Activated CD4-positive, alpha-beta T cell treated with anti-CD3 and anti-CD28 coated beads, Interleukin-2, Interleukin-4, amounts not matched to agents 100 ng/mL and 50 ng/mL, durations not matched to agents 16 hours and 8 hours (primary cell): ENCODE measurements at regions not wholly inside any gene's neighbourhood (a gene's known extent, or its start where the extent isn't known, plus 50 kb on each side); places are given as distances from the start of the nearest gene placed in this dataset.
"Not testable (repeated sequence)": the region's sequence is repeated elsewhere in the genome, so short reads cannot be mapped to it uniquely, and the experiment has no call there.

Experiments
- DNase-seq: peaks from one replicate; pipeline ENCODE4 v3.0.0-alpha.2; 2020; ENCODE audit warnings: low spot score

DNA sequence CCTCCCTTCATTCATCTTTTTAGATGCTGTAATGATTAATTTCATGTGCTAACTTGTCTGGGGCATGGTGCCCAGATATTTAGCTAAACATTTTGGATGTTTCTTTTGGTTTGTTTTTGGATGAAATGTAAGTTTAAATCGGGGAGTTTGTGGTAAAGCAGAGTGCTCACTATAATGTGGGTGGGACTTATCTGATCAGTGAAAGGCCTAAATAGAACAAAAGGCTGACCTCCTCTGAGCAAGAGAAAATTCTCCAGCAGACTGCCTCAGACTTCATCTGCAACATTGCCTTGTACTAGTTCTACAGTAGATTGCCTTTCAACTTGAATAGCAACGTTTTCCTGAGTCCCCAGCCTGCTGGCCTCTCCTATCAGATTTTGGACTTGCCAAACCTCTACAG lies 183.6 kb downstream of the S1PR1 start:
- no peak for DNase-seq

DNA sequence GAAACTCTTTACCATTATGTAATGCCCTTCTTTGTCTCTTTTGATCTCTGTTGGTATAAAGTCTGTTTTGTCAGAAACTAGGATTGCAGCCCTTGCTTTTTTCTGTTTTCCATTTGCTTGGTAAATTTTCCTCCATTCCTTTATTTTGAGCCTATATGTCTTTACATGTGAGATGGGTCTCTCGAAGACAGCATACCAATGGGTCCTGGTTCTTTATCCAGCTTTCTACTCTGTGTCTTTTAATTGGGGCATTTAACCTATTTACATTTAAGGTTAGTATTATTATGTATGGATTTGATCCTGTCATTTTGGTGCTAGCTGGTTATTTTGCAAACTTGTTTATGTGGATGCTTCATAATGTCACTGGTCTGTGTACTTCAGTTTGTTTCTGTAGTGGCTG lies 191.3 kb downstream of the S1PR1 start:
- DNase-seq: not testable (repeated sequence)

DNA sequence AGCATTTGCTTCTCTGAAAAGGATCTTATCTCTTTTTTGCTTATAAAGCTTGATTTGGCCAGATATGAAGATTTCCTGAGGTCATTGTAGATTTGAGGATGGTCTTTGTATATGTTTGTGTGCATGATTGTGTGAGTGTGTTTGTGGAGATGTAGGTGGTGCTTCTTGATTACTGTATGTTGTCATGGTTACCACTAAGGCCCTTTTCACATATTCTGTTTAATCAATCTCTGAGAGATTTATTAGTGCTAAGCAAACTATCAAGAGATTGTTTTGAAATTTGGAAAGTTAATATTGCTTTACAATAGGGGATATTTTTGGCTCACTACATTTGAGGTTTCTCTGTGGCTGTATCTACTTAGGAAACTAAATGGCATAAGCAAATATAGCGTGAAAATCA lies 191.7 kb downstream of the S1PR1 start:
- no peak for DNase-seq

DNA sequence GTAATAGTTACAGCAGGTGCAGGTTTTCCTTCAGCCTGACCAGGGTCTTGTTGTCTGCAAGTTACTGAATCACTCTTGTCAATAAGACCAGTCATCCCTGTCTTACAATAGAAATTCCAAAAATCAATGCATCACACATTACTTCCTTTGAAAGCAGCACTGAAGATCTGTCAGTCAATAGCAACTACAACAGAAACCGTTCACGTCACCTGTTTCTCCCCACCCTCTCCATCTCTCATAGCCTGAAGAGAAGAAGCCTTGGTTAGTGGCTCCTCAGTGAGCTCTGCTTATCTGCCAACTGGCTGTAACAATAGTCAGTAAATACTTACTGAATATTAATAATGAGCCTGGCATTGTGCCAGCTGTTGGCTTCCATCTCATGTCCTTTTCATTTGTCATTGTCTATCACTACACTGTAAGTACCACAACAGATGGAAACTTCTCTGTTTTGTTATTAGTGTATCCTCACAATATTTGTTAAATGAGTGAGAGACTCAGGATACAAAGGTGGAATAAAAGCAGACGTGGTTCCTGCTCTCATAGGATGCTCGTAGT lies 195.2 kb downstream of the S1PR1 start:
- DNase-seq: no peak

DNA sequence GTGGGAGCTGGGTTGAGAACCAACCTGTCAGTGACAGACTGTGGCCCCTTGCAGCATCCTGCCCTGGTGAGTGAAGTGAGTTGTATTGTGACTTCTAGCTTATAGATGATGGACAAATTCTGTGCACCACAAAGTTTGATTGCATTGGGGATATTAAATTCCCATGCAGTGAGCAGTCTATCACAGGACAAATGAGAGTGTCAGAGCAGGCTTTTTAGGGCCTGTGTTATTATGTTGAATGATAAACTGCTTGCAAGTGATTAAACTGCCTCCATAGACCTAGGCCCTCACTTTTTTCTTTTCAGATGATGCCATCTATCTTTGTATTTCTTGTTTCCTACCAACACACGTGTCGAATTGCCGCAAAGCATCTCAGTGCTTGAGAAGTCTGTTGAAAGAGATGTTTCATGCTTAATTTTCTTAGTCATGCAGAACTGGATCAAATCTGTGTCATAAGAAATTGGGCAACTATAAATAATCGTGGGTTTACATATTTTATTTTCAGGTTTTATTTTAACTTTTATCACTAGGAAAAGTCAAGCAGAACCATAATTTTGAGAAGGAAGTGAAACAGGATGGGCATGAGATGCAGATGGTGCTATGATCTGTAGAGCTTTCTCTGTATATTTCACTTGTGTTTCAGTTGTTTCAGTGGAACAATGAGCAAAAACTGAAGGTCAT lies 199.2 kb downstream of the S1PR1 start:
- DNase-seq: no peak

DNA sequence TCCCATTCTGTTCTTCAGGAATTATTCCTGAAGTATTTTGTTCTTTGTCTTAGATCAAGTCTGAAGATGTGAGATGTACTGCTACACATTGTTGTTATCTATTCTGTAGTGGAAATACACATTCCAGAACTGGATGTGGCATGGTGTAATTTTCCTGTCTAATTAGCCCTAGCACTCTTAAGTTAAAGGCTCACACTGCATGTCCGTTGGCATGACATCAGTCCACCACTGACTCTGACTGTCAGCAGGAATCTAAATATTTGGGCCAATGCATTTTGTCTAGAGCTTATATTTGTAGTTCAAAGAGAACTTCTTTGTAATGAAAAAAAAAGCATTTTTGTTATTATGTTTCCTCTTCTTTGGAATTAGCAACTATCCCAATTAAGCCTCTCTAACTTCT lies 201.0 kb downstream of the S1PR1 start:
- no peak for DNase-seq

DNA sequence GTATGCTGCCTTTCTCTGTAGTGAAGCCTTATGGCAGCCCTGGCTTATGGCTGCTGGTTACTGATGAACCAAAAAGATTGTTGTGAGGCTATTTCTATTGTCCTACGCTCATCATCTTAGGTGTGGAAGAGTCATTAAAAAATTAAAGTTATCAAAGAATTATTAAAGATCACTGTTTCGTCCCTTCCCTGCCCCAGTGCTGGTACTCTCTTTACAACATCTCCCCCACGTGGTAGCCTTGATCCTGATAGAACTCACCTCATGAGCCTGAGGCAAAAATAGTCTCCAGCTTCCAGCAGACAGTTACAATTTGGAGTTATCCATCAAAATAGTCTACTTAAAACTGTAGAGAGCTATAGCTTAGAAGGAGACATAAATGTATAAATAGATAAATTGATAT lies 201.5 kb downstream of the S1PR1 start:
- peak; percentile 8 for DNase-seq

DNA sequence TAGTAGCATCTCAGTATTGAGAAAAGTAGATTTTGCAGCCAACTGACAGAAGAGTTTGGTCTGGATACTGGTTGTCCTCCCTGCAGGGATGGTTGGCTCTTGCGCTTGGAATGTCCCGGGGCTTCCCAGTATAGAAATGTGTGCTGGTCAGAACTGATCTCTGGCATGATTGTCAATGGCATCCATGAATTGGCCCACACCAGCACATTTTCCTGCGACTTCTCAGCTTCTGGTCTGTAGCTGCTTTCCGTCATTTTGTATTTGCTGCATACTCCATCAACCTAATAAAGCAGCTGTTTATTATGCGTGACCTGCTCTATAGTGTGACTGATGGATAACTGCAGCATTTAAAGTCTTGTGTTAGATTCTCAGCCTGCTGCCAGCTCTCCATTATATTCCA lies 203.7 kb downstream of the S1PR1 start:
- DNase-seq: no peak

DNA sequence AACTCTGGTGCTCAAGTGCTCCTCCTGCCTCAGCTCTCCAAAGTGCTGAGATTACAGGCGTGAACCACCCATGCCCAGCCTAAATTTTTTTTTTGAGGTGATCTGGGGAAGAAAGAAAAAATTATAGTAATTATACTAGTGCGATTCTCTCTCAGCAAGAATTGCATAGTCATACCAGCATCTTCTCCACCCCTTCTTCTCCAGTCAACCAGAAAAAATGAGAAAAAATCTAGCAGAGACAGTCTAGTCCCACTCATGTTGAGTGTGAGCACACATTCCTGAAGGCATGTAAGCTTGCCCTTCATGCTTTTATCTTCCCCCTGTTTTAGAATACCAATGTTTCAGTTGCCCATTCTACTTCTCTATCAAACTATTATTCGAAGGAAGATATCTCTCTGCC lies 207.6 kb downstream of the S1PR1 start:
- no peak for DNase-seq

DNA sequence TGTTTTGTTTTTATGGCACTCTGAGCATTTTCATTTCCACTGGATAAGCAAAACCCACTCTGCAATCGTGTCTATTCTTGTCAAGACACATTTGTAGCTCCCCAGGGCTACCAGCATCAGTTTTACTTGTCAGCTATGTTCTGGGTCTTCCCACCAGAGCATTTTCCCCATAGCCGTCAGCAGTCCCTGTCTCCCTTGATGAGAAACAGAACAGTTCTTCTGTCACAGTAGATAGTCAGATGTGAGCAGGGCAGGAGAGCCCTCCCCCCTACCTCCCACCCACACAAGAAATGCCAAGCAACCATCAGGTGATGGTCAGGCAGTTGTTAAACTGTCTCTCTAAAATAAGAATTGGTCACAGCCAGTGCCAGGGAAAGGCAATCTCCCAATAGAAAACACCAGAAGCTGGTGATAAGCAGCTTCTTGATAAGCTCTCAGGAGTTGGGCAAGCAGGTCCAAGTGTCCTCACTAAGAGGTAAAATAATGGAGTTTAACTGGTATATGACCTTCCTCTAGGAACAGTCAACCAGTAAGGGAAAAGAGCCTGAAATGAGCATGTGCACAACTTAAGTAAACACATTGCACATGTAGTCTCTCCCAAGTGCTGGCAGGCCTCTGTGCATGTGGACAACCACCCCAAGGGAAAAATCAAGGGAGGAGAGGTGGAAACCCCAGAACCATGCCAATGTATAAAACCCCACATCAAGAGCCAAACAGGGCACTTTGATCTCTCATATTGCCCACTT lies 208.2 kb downstream of the S1PR1 start:
- no peak for DNase-seq

DNA sequence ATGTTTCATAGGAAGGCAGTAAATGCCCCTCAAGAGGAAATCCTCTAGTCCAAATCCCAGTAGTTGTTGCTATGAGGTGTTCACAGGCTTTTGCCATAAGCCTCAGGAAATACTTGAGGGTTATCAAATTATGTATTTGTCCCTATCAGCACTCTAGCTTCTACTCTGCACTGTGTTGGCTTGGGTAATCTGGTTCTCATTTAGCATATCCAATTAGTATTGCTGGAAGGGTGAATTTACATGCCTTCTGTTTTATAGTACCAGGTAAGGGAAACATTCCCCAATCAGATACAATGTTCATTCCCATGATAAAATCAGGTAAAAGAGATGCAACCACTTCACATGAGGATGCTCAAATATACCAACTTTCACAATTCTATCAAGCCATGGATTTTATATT lies 211.2 kb downstream of the S1PR1 start:
- DNase-seq: no peak

DNA sequence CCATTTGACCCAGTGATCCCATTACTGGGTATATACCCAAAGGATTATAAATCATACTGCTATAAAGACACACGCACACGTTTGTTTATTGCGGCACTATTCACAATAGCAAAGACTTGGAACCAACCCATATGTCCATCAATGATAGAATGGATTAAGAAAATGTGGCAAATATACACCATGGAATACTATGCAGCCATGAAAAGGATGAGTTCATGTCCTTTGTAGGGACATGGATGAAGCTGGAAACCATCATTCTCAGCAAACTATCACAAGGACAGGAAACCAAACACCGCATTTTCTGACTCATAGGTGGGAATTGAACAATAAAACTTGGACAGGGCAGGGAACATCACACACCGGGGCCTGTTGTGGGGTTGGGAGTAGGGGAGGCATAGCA lies 213.9 kb downstream of the S1PR1 start:
- not testable (repeated sequence) for DNase-seq

DNA sequence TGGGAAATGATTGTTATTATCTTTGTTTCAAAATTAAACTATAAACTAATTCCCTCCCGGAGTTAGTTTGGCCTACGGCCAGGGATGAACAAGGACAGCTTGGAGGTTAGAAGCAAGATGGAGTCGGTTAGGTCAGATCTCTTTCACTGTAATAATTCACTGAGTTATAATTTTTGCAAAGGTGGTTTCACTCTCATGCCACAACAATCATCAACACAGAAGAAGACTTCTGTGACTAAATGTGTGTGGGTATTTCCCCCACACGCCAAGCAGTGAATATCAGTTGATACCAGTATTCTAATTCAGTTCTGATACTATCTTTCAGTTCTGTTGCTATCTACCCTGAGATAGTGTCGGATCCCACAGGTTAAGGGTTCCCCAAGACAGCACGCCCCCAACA lies 215.1 kb downstream of the S1PR1 start:
- peak; percentile 6 for DNase-seq

DNA sequence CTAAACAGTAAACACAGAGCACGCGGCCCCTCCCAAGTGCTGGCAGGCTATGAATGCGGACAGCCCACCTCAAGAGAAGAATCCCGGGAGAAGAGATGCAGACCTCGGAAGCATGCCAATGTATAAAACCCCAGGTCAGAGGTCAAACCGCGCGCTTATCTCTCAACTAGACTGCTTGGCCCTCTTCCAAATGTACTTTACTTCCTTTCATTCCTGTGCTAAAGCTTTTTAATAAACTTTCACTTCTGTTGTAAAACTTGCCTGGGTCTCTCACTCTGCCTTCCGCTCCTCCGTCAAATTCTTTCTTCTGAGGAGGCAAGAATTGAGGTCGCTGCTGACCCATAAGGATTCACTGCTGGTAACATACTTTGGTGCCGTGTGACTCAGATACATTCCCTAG lies 216.0 kb downstream of the S1PR1 start:
- DNase-seq: no peak

DNA sequence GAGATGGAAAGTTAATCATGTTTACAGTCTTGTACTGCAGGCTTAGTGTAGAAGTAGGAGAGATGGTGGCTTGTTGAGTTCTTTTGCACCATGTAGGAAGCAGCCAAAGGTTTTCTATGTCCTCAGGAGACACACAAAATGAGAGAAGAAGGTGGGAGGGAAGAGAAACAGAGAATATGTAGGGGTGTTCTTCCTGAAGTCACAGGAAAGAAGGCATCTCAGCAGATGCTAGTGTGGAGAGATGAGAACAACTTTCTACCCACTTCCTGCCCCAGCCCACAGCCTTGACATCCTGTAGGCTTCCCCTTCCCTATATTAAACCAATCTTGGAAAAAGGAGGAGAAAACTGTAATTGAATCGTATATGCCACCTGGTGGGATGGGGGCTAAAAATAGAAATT lies 217.0 kb downstream of the S1PR1 start:
- no peak for DNase-seq

DNA sequence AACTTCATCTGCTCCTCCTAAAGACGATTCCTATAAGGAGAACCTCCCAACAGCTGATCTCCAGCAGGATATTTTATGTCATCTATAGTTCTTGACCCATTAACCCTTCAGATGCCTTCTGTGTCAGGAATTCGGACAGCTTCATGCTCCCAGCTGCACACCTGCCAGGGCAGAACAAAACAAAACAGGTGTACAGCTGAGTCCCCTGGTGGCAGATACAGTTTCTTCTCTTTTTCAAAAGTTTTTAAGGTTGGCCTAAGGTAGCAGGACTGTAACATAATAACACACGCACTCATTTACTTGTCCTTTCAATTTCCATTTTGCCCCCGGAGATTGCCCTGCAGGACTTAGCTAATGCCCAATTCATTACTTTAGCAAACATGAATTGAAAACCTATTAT lies 218.3 kb downstream of the S1PR1 start:
- no peak for DNase-seq

DNA sequence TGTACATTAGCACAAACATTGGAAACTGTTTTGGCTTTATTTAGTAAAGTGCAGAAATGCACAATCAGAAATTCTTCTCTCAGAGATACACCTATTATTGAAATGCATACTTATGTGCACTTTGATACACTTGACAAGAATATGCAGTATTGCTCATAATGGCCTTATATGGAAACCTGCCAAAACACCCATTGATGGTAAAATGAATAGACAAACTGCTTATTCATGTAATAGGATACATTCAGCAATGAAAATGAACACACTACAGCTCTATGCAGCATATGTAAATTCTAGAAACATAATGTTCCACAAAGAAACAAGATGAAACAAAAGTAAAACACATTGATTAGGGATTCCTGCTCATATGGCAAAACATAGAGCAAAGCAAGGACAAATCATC lies 223.9 kb downstream of the S1PR1 start:
- no peak for DNase-seq

DNA sequence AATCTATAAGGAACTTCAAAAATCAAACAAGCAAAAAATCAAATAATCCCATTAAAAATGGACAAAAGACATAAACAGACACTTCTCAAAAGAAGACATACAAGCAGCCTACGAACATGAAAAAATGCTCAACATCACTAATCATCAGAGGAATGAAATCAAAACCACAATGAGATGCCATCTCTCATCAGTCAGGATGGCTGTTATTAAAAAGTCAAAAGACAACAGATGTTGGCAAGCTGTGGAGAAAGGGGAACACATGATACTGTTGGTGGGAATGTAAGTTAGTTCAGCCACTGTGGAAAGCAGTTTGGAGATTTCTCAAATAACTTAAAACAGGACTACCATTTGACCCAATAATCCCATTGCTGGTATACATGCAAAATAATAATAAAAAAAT lies 226.4 kb downstream of the S1PR1 start:
- no peak for DNase-seq

DNA sequence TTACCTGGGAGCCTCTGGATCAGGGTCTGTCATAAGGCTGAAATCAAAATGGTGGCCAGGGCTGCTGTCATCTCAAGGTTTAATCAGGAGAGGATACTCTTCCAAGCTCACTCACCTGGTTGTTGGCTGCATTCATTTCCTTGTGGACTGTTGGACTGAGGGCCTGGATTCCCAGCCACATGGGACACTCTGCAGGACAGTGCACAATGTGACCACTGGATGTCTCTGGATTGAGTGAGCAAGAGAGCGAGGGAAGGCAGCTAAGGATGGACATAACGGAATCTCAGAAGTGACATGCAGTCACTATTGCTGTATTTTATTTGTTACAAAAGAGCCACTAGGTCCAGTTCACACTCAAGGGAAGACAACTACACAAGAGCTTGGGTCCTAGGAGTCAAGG lies 229.1 kb downstream of the S1PR1 start:
- DNase-seq: no peak

DNA sequence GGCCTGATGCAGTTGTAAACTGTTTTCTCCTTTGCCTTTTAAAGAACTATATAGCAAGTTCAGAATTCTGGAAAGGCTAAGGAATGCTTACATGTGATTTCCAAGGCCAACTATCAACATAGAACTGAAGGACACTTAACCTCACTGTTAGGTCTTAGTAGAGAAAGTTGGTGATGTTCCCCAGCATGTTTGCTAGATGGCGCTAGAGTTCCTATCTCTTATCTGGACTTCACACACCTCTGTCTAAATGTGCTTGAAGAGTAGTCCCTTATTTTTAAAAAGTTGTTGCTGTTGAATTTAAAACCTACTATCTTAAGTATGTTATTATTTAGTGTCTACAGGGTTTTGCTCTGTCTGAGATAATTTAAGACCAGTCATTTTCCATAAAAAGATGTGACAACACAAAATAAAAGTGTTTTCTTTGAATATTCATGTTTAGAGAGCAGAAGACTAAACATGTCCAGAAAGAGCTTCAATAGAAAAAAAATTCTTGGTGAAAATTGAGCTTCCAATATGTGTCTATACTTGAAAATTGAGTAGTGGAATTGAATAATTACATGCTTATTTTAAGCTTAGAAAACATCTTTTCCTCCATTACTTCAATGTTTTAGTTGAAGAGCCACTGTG lies 237.3 kb downstream of the S1PR1 start:
- DNase-seq: peak; percentile 27

DNA sequence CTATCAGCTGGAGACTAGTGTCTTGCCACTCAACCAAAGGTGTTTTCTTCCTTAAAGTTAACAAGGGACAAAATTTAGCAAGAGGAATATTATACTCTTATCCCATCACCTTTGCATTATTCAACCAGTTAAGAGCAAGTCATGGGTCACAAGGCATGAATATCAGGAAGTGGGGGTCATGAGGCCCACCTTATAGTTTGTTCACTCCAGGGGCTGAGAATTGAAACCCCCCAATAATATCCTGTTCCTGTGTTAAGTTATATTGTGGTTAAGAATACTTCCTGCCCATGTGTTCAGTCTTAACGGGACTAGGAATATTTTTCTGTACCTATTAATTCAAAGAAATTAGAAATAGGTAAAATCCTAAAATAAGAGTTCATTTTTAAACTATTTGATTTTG lies 239.7 kb downstream of the S1PR1 start:
- no peak for DNase-seq

DNA sequence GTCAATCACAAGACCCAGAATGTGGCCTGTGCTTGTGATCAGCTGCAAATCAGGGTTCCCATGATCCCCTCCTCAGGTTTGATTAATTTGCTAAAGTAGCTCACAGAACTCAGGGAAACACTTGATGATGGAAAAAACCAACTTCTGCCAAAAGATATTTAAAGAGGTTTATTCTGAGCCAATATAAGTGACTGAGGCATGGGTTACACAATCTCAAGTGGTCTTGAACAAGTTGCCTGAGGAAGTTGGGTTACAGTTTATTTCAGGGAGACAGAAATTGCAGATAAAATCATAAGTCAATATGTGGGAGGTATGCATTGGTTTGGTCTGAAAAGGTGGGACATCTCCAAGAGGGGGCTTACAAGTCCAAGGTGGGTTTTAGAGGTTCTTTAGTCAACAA lies 243.1 kb downstream of the S1PR1 start:
- DNase-seq: no peak

DNA sequence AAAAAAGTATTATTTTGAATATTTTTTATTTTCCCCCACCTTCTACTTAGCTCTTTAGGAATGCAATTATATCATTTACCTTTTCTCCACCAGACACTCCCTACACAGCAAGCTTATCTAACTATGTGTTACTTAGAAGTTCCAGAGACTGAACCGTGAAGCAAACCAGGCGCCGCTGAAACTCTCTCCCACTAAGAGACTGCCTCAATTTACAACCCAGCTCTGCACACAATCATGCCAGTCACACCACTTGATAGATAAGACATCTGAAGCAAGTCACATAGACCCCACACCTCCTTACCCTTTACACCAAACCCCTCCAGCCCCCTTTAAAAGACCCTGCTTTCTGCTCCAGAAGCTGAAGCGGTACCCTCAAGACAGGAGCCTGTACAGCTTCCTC lies 245.5 kb downstream of the S1PR1 start:
- DNase-seq: no peak
